Large intestine (tissue), 3 donors: ENCODE measurements at regions not wholly inside any gene's neighbourhood (a gene's known extent, or its start where the extent isn't known, plus 50 kb on each side); places are given as distances from the start of the nearest gene placed in this dataset.

Experiments used
- DNase-seq, 2 donors: peaks; one replicate each; pipeline versions ENCODE4 v3.0.0 to v3.0.0-alpha.2; 2013
- H3K27ac ChIP-seq: one replicate; pipeline ENCODE4 v1.5.1; 2013; ENCODE audit warnings: low read length
- H3K27me3 ChIP-seq: 2 replicates; pipeline ENCODE4 v1.6.1; 2013; ENCODE audit warnings: low read length; ENCODE audit not compliant: control insufficient read depth, insufficient read depth
- H3K36me3 ChIP-seq: 2 replicates; pipeline ENCODE4 v1.6.1; 2013; ENCODE audit warnings: low read length; ENCODE audit not compliant: control insufficient read depth, insufficient read depth
- H3K4me1 ChIP-seq: one replicate; pipeline ENCODE4 v1.6.1; 2013; ENCODE audit warnings: low read length; ENCODE audit not compliant: control insufficient read depth, insufficient read depth
- H3K4me3 ChIP-seq: one replicate; pipeline ENCODE4 v1.5.1; 2013; ENCODE audit warnings: low read length
- H3K9me3 ChIP-seq: one replicate; pipeline ENCODE4 v1.6.1; 2013; ENCODE audit warnings: mild to moderate bottlenecking, low read depth, low read length, moderate library complexity; ENCODE audit not compliant: control insufficient read depth
- WGBS: methylation state at CpG from one replicate; pipeline ENCODE4 v1.1.5; 2013; ENCODE audit warnings: low lambda C conversion rate; ENCODE audit not compliant: insufficient coverage; 5-methylcytosine and 5-hydroxymethylcytosine counted together

DNA sequence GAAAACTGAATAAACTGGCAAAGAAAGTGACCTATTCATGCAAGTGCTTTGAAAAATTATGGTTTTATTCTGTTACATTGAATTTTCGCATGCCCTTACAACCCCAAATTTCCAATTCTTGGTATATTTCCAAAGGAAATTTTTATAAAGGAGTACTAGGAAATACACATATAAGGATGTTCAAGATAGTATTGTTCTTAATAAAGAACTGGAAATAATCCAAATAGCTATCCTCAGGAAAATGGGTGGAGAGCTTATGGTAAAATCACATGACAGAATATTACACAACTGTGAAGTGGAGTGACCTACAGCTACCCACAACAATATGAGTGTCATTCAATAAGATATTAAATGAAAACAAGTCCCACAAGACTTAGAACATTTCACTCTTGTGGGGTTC is 138.9 kb upstream of the BMPER start:
- no peak overlapping the region for H3K27ac ChIP-seq
- H3K27me3 ChIP-seq, result no peaks in the 10 kb centered on the region
- no peaks in the 10 kb centered on the region for H3K36me3 ChIP-seq
- WGBS, result no CpG with 5 or more reads among the region's 1 CpG
- no peaks in the 10 kb centered on the region for H3K9me3 ChIP-seq
- DNase-seq, result no peak
- H3K4me1 ChIP-seq, result peaks cover 5% of the 10 kb centered on the region
- no peak overlapping the region for H3K4me3 ChIP-seq

DNA sequence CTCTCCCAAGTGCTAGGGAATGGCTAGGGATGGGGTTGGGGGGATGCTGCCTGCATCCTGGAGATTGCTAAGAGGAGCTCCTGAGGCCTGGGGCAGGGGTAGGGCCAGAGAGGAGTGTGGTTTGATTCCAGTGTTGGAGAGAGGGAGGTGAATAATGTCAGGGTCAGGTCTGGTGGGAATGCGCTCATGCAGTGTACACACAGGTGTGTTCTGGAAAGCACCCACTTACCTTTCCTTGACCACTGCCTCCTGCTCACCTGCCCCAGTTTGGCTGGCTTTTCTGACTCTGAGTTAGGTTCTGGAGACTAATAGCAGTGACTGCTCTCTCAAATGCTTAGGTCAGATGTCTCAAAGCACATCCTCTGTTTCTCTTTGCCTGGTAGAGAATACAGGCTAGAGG is 135.4 kb upstream of the BMPER start:
- no peaks in the 10 kb centered on the region for H3K9me3 ChIP-seq
- no peak overlapping the region for H3K27ac ChIP-seq
- peaks cover 4% of the 10 kb centered on the region for H3K4me1 ChIP-seq
- no CpG with 5 or more reads among the region's 1 CpG for WGBS
- no peaks in the 10 kb centered on the region for H3K36me3 ChIP-seq
- DNase-seq, result no peak
- H3K4me3 ChIP-seq, result no peak overlapping the region
- no peaks in the 10 kb centered on the region for H3K27me3 ChIP-seq

DNA sequence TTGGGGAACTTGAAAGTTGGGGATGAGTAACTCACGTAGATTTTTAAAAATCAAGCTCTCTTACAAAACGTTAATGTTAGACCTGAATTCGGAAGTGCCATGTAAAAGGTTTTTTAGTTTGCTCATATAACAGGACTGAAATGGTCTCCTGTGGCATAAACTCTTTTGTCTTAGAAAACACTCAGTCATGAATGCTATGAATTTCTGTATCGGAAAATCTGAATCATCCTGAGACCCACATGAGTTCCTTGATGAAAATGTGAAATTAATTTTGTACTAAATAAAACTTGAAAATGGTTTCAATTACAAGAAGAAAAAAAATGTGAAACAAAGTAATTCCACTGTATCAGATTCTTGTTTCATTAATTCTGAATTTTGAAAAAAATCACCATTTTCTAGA is 134.8 kb upstream of the BMPER start:
- Histone ChIP-seq H3K36me3 (no peaks in the 10 kb centered on the region), H3K4me1 (peaks cover 1% of the 10 kb centered on the region), H3K27ac (no peak overlapping the region), H3K4me3 (no peak overlapping the region), H3K9me3 (no peaks in the 10 kb centered on the region), H3K27me3 (no peaks in the 10 kb centered on the region)
- 100% methylated on average over 3 of the region's 4 CpGs for WGBS
- no peak for DNase-seq

DNA sequence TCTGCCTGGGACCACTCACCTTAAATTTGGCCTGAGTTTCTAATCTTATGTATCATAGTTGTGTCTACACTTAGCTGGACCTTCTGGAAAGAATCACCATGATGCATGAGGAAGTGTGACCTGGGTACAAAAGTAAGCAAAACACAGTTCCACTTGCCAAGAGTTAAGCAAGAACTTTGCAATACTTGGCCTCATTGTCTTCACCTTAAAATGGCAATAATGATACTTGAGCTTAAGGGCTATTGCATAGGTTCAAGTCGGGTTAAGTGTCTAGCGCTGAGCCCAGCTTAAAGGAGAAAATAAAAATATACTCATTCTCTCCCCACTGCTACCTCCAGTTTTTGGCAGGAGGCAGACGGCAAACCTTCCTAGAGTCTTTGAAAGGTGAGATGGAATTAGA is 133.9 kb upstream of the BMPER start:
- Histone ChIP-seq H3K27ac (no peak overlapping the region), H3K27me3 (no peaks in the 10 kb centered on the region), H3K36me3 (no peaks in the 10 kb centered on the region), H3K9me3 (no peaks in the 10 kb centered on the region), H3K4me3 (no peak overlapping the region), H3K4me1 (no peaks in the 10 kb centered on the region)
- no CpG with 5 or more reads among the region's 3 CpGs for WGBS
- DNase-seq, result no peak

DNA sequence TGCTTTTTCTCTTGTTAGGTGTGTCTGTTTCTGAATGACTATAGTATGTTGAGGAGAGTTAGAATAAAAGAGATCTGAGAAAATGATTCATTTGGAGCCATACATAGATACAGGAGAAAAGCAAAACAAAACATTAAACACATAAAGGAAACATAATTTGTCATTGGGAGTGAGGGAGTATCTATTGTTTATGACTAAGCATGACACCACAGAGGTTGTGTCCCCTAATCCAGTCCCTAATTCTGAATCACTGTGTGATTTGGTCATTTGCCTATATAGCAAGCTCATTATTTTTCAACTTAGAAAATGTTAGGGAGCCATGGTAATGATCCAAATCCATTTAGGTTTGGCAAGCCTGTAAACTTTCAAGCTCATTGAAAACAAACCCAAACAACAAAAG is 132.3 kb upstream of the BMPER start:
- DNase-seq, result no peak
- no peaks in the 10 kb centered on the region for H3K36me3 ChIP-seq
- H3K27ac ChIP-seq, result no peak overlapping the region
- H3K4me1 ChIP-seq, result no peaks in the 10 kb centered on the region
- H3K4me3 ChIP-seq, result no peak overlapping the region
- H3K9me3 ChIP-seq, result no peaks in the 10 kb centered on the region
- no peaks in the 10 kb centered on the region for H3K27me3 ChIP-seq

DNA sequence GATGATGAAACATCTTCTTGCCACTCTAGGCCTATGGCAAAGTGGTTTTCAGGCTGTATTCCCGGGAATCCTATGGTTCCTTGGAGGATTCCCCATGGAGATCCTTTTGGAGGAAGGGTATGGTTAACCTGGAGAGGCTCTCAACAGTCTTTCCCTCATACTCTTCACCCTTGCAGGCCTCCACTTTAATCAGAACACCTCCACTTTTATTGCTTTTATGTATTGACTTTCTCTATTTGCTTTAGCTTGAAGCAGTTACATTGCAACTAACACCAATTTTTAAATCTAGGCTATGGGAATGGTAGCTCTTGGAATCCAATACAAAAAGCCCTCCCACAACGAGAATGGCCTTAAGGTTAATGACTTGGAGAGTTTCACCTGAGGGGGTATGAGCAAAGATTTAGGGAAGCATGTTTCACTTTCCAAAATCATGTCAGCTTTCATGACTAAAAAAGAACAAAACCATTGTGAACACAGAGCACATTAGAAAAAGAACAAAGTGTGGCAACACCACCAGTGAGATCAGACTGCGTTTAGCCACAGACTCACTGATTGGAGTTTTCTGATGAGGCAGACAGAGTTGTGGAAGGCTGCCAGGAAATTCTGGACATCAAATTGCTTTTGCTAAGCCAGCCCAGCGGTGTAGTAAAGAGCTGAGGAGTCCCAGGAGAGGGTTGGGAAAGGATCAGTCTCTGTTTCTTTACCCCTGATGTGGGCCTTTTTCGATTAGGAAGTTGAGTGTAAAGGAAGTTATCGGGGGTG is 130.4 kb upstream of the BMPER start:
- Histone ChIP-seq H3K9me3 (no peaks in the 10 kb centered on the region), H3K27ac (no peak overlapping the region), H3K36me3 (no peaks in the 10 kb centered on the region), H3K4me1 (no peaks in the 10 kb centered on the region), H3K4me3 (no peak overlapping the region), H3K27me3 (no peaks in the 10 kb centered on the region)
- WGBS, result 55% methylated on average over 3 of the region's 6 CpGs
- peak in 1 of 2 donors; percentile 16 for DNase-seq

- no peaks in the 10 kb centered on the region for H3K4me1 ChIP-seq
- no peak overlapping the region for H3K4me3 ChIP-seq
- H3K36me3 ChIP-seq, result no peaks in the 10 kb centered on the region
- whole genome bisulfite sequencing, result no CpG with 5 or more reads among the region's 4 CpGs
- H3K27me3 ChIP-seq, result no peaks in the 10 kb centered on the region
- no peak for DNase-seq
- H3K27ac ChIP-seq, result no peak overlapping the region
- no peaks in the 10 kb centered on the region for H3K9me3 ChIP-seq
These were observed 129.5 kb upstream of the BMPER start for GRCh38 chr7:33775790-33776189.

DNA sequence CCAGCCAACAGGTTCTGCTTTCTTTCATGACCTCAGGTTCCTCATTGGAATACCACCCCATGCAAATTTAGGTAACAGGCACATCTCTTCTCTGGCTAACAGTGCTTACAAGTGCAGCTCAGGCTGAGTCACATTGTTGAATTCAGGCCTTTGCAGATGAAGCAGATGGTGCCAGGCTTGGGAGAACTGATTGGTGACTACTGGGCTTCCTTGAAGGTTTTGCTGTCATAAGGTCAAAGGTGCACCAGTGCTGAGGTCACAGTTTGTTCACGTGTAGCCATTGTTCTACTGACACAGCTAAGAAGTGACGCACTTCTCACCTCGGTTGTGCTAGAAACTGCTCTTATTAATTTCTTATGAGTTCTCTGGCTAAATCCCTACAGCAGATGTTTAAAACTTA is 128.6 kb upstream of the BMPER start:
- Histone ChIP-seq H3K27ac (no peak overlapping the region), H3K4me1 (no peaks in the 10 kb centered on the region), H3K9me3 (no peaks in the 10 kb centered on the region), H3K27me3 (no peaks in the 10 kb centered on the region), H3K4me3 (no peak overlapping the region), H3K36me3 (no peaks in the 10 kb centered on the region)
- WGBS, result 58% methylated on average over 2 of the region's 3 CpGs
- DNase-seq, result no peak

DNA sequence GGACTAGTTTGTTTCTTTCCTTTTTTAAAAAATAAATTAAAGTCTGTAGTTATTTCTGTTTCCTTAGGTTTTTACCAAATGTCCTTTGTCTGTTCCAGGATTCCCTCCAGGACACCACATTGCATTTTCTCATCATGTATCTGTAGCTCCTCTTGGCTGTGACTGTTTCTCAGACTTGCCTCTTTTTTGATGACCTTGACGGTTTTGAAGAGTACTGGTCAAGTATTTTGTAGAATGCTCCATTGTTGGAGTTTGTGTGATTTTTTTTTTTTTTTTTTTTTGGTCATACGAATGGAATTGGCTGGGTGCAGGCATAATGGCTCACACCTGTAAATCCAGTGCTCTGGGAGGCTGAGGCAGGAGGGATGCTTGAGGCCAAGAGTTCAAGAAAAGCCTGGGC is 127.1 kb upstream of the BMPER start:
- no peak overlapping the region for H3K4me3 ChIP-seq
- H3K4me1 ChIP-seq, result no peaks in the 10 kb centered on the region
- no peaks in the 10 kb centered on the region for H3K36me3 ChIP-seq
- no peak for DNase-seq
- WGBS, result no CpG with 5 or more reads among the region's 2 CpGs
- no peaks in the 10 kb centered on the region for H3K27me3 ChIP-seq
- H3K9me3 ChIP-seq, result peaks cover 3% of the 10 kb centered on the region
- H3K27ac ChIP-seq, result no peak overlapping the region

- Histone ChIP-seq H3K36me3 (no peaks in the 10 kb centered on the region), H3K4me3 (no peak overlapping the region), H3K27me3 (no peaks in the 10 kb centered on the region), H3K27ac (no peak overlapping the region), H3K4me1 (no peaks in the 10 kb centered on the region), H3K9me3 (peaks cover 6% of the 10 kb centered on the region)
- no peak for DNase-seq
- no CpG with 5 or more reads among the region's 5 CpGs for WGBS
These were observed 126.1 kb upstream of the BMPER start for GRCh38 chr7:33779216-33779615.

- WGBS, result no CpG with 5 or more reads among the region's 3 CpGs
- Histone ChIP-seq H3K4me3 (no peak overlapping the region), H3K36me3 (no peaks in the 10 kb centered on the region), H3K27ac (no peak overlapping the region), H3K27me3 (no peaks in the 10 kb centered on the region), H3K4me1 (no peaks in the 10 kb centered on the region), H3K9me3 (peaks cover 6% of the 10 kb centered on the region)
- DNase-seq, result no peak
These were observed 124.2 kb upstream of the BMPER start for GRCh38 chr7:33781167-33781566.
